A549 (cell line): ENCODE measurements at regions not wholly inside any gene's neighbourhood (a gene's known extent, or its start where the extent isn't known, plus 50 kb on each side); places are given as distances from the start of the nearest gene placed in this dataset.
"Not testable (repeated sequence)": the region's sequence is repeated elsewhere in the genome, so short reads cannot be mapped to it uniquely, and the experiment has no call there.

ENCODE experiments used
- ATAC-seq, 2 experiments: fragments of 200-7000 bp in 1 of 2; fragments of >200 bp in 1 of 2; cut with Nextera tagmentation in 1 of 2; cut with Tn5 transposase in 1 of 2; 3 replicates each; pipeline versions ENCODE4 v1.8.0 to v1.9.1; 2018 to 2020; ENCODE audit warnings: mild to moderate bottlenecking in 1 of 2, moderate library complexity in 1 of 2
- CTCF ChIA-PET: fragments of 300-600 bp; sonication (Branson Sonifier 250); formaldehyde crosslinking; extraction: SDS; loops from one replicate; lab custom pipeline; 2021; ENCODE audit warnings: antibody characterized with exemption, inconsistent platforms; lab: Yijun Ruan, JAX
- POLR2A ChIA-PET: fragments of 350-600 bp; formaldehyde crosslinking; extraction: SDS; loops from one replicate; lab custom pipeline; 2021; ENCODE audit warnings: antibody characterized with exemption, inconsistent platforms; lab: Yijun Ruan, JAX
- DNase-seq, 2 experiments: peaks; one replicate each; pipeline versions ENCODE4 v3.0.0 to v3.0.0-alpha.2; 2011 to 2016; ENCODE audit warnings: low read depth in 1 of 2, low spot score in 1 of 2
- FAIRE-seq: peaks from 2 replicates; lab custom pipeline; 2011; peaks lifted over from hg19 to GRCh38; lab: Jason Lieb, UNC
- H3K27ac ChIP-seq, 2 experiments: fragments of >200 bp; sonication (Bioruptor Twin); formaldehyde crosslinking; 3 replicates each; pipeline ENCODE4 v1.5.1; 2016 to 2017
- H3K4me1 ChIP-seq: fragments of >200 bp; sonication (Bioruptor Twin); formaldehyde crosslinking; 3 replicates; pipeline ENCODE4 v1.6.1; 2016
- H3K4me2 ChIP-seq: fragments of >200 bp; sonication (Bioruptor Twin); formaldehyde crosslinking; 3 replicates; pipeline ENCODE4 v1.6.1; 2016
- H3K4me3 ChIP-seq: fragments of >200 bp; sonication (Bioruptor Twin); formaldehyde crosslinking; 3 replicates; pipeline ENCODE4 v1.5.1; 2016
- H3K9me3 ChIP-seq: fragments of >200 bp; sonication (Bioruptor Twin); formaldehyde crosslinking; 3 replicates; pipeline ENCODE4 v1.6.1; 2016
- CTCF ChIP-seq: fragments of >200 bp; sonication (Bioruptor Twin); formaldehyde crosslinking; IDR thresholded peaks from 3 replicates; pipeline ENCODE4 v1.5.1; 2016
- MAFK ChIP-seq: fragments of 450-650 bp; IDR thresholded peaks from 2 replicates; pipeline ENCODE4 v1.6.1; 2014; ENCODE audit not compliant: partially characterized antibody
- RAD21 ChIP-seq, 2 experiments: fragments of >200 bp in 1 of 2; sonication (Bioruptor Twin) in 1 of 2; formaldehyde crosslinking in 1 of 2; IDR thresholded peaks in 1 of 2; conservative IDR thresholded peaks in 1 of 2; 2 replicates in 1 of 2; 3 replicates in 1 of 2; pipeline ENCODE4 v1.6.1; 2012 to 2018; ENCODE audit warnings: inconsistent platforms in 1 of 2
- SMC3 ChIP-seq: fragments of >200 bp; sonication (Bioruptor Twin); formaldehyde crosslinking; IDR thresholded peaks from 3 replicates; pipeline ENCODE4 v1.6.1; 2018; ENCODE audit warnings: inconsistent platforms
- USF2 ChIP-seq: fragments of 450-650 bp; IDR thresholded peaks from 2 replicates; pipeline ENCODE4 v1.6.1; 2014; ENCODE audit warnings: antibody characterized with exemption
- WGBS: methylation state at CpG from one replicate; pipeline ENCODE4 v1.1.6; 2017; ENCODE audit errors: missing lambda C conversion rate; 5-methylcytosine and 5-hydroxymethylcytosine counted together

GRCh38 chr2:91759361-91759941 is 3068.0 kb downstream of the RPIA start:
- H3K9me3 ChIP-seq, CTCF ChIA-PET, H3K27ac ChIP-seq, POLR2A ChIA-PET, H3K4me2 ChIP-seq, DNase-seq, H3K4me3 ChIP-seq, FAIRE-seq: not testable (repeated sequence)
- peak; percentile 43 for TF ChIP-seq CTCF
- peak; percentile 19 to 43; a peak in 4 of 5 replicates for TF ChIP-seq RAD21 (conservative IDR thresholded peaks at IDR 0.05 in 1 of 2, IDR thresholded peaks at IDR 0.05 in 1 of 2)
- TF ChIP-seq SMC3, result peak; percentile 33; the same call in 1 of the 3 replicates
- H3K4me1 ChIP-seq, result peaks cover 14% of the 10 kb centered on the region
- WGBS, result 19% methylated on average over 5 of the region's 5 CpGs
- peak; percentile 78 to 90 for ATAC-seq

- H3K27ac ChIP-seq, DNase-seq, ATAC-seq, CTCF ChIA-PET, POLR2A ChIA-PET, H3K4me2 ChIP-seq: not testable (repeated sequence)
- peaks cover 22% of the 10 kb centered on the region for H3K4me1 ChIP-seq
- peak; percentile 57 for TF ChIP-seq MAFK
- TF ChIP-seq, all 56 proteins: peak for 1; not testable (repeated sequence) for 55
- H3K4me3 ChIP-seq, FAIRE-seq, H3K9me3 ChIP-seq: not testable (repeated sequence)
- 65% methylated on average over 5 of the region's 5 CpGs for WGBS
These were observed 3069.2 kb downstream of the RPIA start for GRCh38 chr2:91760672-91761071.

GRCh38 chr2:91762312-91762711 is 3070.8 kb downstream of the RPIA start:
- H3K9me3 ChIP-seq, POLR2A ChIA-PET, CTCF ChIA-PET, FAIRE-seq, H3K4me2 ChIP-seq, DNase-seq, H3K4me3 ChIP-seq, ATAC-seq: not testable (repeated sequence)
- 91% methylated on average over 3 of the region's 6 CpGs for WGBS
- Histone ChIP-seq H3K4me1 (peaks cover 35% of the 10 kb centered on the region), H3K27ac (peak overlapping the region in 1 of 2 experiments; percentile 49; a peak in 2 of 6 replicates)

- FAIRE-seq, CTCF ChIA-PET, DNase-seq, ATAC-seq, POLR2A ChIA-PET, H3K9me3 ChIP-seq, H3K4me3 ChIP-seq: not testable (repeated sequence)
- WGBS, result 100% methylated on average over 2 of the region's 4 CpGs
- Histone ChIP-seq H3K4me2 (peak overlapping the region; percentile 64; the same call in 2 of the 3 replicates), H3K4me1 (peaks cover 49% of the 10 kb centered on the region), H3K27ac (peak overlapping the region; percentile 73 to 83)
These were observed 3072.2 kb downstream of the RPIA start for GRCh38 chr2:91763710-91764109.

GRCh38 chr2:91764581-91765002 is 3073.1 kb downstream of the RPIA start:
- POLR2A ChIA-PET, H3K4me3 ChIP-seq, FAIRE-seq, ATAC-seq, H3K9me3 ChIP-seq, CTCF ChIA-PET: not testable (repeated sequence)
- Histone ChIP-seq H3K27ac (peak overlapping the region; percentile 73 to 83), H3K4me2 (peak overlapping the region; percentile 64), H3K4me1 (peaks cover 57% of the 10 kb centered on the region)
- DNase-seq, result peak in 1 of 2 experiments; percentile 44
- 15% methylated on average over 5 of the region's 5 CpGs for WGBS
- TF ChIP-seq USF2, result peak; percentile 50

GRCh38 chr2:91765018-91765754 is 3073.7 kb downstream of the RPIA start:
- peak; percentile 99 for FAIRE-seq
- Histone ChIP-seq H3K27ac (peak overlapping the region; percentile 96), H3K4me1 (peaks cover 63% of the 10 kb centered on the region), H3K4me2 (peak overlapping the region; percentile 89)
- CTCF ChIA-PET, H3K4me3 ChIP-seq, H3K9me3 ChIP-seq, POLR2A ChIA-PET: not testable (repeated sequence)
- 6% methylated on average over 7 of the region's 7 CpGs for WGBS
- ATAC-seq, result peak; percentile 46 to 72
- TF ChIP-seq MAFK, result peak; percentile 16
- TF ChIP-seq, all 56 proteins: peak for 1; not testable (repeated sequence) for 55
- peak in 1 of 2 experiments; percentile 20 for DNase-seq
